Stimulated activated CD4-positive, alpha-beta T cell treated with anti-CD3 and anti-CD28 coated beads, Interleukin-1b, Interleukin-23, amount 100 ng/mL, for 4 hours (primary cell): ENCODE measurements at regions not wholly inside any gene's neighbourhood (a gene's known extent, or its start where the extent isn't known, plus 50 kb on each side); places are given as distances from the start of the nearest gene placed in this dataset.

Experiments
- DNase-seq, 2 donors: peaks; one replicate each; pipeline ENCODE4 v3.0.0-alpha.2; 2020; ENCODE audit warnings: low read depth in 2 of 2

DNA sequence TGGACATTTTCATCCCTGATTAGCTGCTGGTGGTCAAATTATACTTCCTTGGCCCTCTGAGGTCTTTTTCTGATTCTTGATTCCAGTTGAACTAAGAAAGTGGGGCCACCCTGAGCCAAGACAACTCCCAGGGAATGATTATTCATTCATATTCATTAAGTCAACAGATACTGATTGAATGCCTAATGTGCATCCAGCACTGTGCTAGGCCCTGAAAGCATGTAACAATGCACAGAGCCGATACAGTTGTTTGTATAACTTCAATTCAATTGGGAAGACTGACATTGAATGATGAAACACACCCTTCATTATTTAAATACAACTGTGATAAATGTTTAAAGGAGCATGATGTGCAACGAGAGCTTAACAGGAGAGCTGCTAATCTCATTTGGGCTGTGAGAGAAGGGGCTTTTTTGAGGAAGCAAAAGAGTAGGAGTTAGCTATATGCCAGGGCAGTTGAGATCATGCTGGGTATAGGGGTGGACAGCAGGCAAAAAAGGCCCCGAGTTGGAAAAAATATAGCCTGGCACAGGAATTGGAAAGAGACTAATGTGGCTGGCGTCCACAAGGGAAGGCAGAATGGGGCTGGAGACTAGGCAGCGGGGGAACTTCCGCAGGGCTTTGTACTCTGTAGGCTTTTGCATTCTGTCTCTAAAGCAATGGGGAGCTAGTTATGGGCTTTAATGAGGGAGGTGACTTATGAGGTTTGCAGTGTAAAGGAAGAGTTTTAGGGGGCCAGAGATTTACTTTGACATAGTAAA, 57.2 kb upstream of the ACVR1 start:
- no peak for DNase-seq

DNA sequence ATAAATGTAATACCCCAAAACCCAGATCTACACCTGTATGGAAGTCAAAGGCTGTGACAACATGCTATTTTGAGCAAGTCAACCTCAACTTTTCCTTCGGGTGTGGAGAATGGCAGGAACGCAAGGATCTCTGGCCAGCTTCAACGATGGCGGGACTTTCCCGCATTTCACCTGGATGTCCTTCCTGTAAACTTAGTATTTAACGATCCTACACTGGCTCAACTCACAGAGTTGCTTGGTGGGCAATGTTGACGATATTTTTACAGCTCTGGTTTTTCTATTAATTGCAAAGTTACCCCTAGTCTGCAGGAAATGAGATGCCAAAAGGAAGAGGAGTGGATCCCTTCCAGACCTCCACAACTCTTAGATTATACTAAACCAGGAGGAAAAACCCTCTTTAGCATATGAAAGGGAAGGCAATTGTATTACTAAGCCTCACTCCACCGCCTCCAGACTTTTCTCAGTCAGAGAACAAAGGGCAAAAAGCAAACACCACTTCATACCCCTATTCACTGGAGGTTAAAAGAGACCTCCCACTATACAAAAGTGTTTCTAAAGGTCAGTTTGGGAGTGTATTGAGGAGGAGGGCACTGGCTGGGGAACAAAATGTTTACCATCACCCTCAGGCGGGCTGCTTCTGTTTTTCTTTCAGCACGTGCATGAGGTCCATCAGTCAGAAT, 56.5 kb upstream of the ACVR1 start:
- DNase-seq: no peak

DNA sequence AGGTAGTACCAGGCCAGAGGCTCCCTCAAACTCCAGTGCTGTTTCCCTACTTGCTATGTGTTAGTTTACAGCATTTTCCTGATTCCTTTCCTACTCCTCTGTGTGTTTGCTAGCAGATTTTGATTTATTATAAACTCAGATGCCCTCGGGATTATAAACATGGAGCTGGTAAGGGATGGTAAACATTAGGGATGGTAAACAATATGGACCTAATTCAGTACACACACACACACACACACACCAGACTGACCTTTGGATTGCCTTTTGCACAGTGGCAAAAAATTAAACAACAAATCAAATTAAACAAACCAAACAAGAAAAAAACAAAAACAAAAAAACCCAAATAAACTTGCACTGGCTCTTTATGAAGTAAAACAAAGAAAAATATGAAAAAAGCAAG, 55.4 kb upstream of the ACVR1 start:
- no peak for DNase-seq

DNA sequence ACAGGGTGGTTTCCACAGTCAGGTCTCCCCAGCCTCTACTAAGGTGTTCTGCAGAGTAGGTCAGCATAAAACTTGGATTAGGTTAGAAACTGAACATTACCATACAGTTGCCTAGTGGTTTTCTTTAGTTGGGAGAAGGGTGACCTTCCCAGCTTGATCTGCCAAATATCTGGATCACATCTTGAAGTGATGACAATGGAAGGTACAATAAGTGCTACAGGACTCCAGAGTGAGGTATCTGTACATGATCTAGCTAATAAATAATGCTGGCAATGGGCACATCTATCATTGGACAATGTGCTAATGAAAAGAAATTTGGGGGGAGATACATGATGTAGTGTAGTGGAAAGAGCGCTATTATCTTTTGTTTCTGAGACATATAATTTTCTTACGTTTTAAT, 54.6 kb upstream of the ACVR1 start:
- no peak for DNase-seq

DNA sequence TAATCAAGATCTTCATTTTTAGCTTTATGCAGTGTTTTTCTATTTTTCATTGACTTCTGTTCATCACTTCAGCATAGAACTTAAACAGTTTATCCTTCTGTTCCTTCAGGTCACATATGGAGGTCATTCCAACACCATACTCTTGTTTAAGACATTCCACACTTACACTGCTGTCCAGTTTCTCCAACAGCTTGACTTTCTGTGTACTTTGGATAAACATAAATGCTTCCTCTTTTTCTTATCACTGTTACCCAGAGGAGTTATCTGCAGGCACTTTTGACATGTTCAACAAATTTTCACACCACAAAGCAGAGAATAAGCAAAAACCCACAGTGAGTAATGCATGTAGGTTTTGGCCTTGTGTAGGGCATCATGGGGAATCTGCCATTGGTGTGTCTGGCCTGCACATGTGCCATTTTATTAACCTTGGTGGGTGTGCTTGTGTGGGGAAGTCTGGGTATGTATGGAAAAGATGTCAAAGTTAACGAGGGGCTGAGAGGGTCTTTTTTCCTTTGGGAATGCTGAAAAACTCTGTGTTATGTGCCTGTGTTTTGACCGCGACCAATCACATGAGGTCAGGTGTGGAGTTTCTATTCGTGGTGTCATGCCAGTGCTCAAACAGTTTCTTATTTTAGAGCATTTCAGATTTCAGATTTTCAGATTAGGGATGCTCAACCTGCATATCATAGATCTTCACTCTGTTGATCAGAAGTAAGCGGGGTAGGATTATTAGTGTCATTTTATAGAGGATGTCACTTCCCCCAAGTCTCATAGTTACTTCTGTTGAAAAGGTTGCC, 53.9 kb upstream of the ACVR1 start:
- DNase-seq: no peak

DNA sequence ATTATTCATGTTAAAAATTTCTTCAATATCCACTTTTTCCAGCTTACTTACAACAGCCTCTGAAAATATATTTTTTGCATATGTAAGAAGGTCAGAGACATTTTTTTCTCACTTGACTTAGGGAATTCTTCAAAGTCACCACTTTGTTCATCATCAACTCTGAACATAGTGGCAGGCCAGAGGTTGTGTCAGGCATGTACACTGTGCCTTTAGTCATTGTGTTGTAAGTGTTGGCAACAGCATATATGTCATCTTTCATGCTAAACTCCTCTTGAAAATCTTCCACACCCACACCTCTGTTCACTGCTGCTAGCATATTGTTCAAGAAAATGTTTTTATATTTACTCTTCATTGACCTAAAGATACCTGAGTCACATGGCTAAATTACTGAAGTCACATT, 52.2 kb upstream of the ACVR1 start:
- no peak for DNase-seq

DNA sequence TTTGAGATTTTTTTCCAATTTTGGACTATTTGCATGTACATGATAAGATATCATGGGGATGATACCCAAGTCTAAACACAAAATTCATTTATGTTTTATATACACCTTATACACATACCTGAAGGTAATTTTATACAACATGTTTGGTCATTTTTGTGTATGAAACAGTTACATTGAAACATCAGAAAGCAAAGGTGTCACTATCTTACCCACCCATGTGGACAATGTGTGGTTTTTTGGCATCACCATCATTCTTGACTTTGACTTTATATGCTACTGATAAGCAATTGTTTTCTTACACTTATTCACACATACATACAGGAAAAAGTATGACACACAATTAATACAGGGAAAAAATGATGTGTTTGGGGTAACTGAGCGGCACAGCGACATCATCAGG, 51.0 kb upstream of the ACVR1 start:
- DNase-seq: no peak
